OCI-LY7 (cell line): ENCODE measurements at regions not wholly inside any gene's neighbourhood (a gene's known extent, or its start where the extent isn't known, plus 50 kb on each side); places are given as distances from the start of the nearest gene placed in this dataset.

Source experiments
- CTCF ChIP-seq: fragments of 200-600 bp; sonication (generic); conservative IDR thresholded peaks from 2 replicates; pipeline ENCODE4 v1.5.1; 2014; ENCODE audit warnings: mild to moderate bottlenecking, antibody characterized with exemption, low read length, moderate library complexity, mixed read lengths
- EZH2phosphoT487 ChIP-seq: fragments of 200-600 bp; sonication (generic); IDR thresholded peaks from 2 replicates; pipeline ENCODE4 v1.6.1; 2018; ENCODE audit warnings: low read depth, borderline replicate concordance, mild to moderate bottlenecking, mixed run types, antibody characterized with exemption, low read length, moderate library complexity, mixed read lengths

GRCh38 chr6:106727480-106728149, 98.2 kb downstream of the QRSL1 start:
- TF ChIP-seq CTCF: no peak
- TF ChIP-seq EZH2phosphoT487: no peak
